GM12873 (cell line): ENCODE measurements at regions not wholly inside any gene's neighbourhood (a gene's known extent, or its start where the extent isn't known, plus 50 kb on each side); places are given as distances from the start of the nearest gene placed in this dataset.

Source experiments
- CTCF ChIP-seq: IDR thresholded peaks from 2 replicates; pipeline ENCODE4 v1.5.1; 2012; ENCODE audit warnings: low read depth, mild to moderate bottlenecking, moderate library complexity, low read length, control low read depth; ENCODE audit not compliant: insufficient read depth; ENCODE audit errors: missing control alignments

- no peak for TF ChIP-seq CTCF
Measured at GRCh38 chr10:2610946-2611345, 456.4 kb upstream of the PFKP start.

DNA sequence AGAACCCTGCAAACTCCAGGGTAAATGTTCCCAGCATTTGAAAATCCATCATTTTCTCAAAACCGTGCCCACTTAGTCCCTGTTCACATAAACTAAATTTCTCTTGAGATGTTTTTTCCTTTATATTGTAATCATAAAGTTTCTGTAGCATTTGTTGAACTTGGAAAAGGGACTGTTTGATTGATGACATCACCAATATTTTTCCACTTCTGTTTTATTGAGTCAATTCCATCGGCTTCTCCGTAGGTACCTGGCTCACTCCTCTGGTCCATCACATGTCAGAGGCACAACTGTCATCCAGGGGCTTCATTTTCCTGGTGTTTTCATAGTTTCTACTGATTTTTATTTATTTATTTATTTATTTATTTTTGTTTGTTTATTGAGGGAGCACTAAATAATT lies 462.5 kb upstream of the PFKP start:
- no peak for TF ChIP-seq CTCF

DNA sequence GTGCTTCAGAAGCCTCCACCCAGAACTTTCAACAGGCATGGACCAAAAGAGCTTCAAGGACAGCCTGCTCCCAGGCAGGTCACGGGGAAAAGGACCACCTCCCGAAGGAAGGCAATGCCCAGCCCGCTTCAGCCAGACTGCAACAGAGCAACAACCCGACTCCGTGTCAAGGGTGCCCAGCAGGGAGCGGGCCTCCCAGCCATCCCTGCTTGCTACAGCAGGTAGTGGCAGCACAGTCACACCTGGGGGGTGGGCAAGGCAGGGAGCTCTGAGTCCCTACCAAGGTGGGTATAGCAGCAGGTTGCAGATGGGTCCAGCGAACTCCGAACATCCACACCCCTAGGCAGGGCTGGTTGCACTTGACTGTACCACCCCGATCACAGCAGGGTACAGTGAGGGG lies 467.8 kb upstream of the PFKP start:
- TF ChIP-seq CTCF: no peak

- no peak for TF ChIP-seq CTCF
Measured at GRCh38 chr10:2592360-2593160, 474.8 kb upstream of the PFKP start.

GRCh38 chr10:2589196-2589595 lies 478.2 kb upstream of the PFKP start:
- TF ChIP-seq CTCF: no peak

- TF ChIP-seq CTCF: no peak
Measured at GRCh38 chr10:2584385-2584784, 483.0 kb upstream of the PFKP start.

DNA sequence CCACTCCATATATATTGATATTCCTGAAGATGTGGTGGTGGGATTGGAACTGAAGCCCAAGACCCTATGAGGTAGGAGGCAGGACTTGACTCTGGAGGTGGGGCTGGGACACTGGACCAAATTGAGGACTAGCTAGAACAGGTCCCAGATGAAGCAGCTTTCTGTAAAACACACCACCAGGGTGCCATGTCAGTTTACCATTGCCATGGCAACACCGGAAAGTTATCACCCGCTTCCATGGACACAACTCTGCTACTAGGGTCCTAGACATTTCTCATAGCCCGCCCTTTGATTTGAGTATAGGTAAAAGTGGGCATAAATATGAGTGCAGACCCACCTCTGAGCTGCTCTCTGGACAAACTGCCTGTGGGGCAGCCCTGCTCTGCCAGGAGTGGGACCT lies 490.5 kb upstream of the PFKP start:
- TF ChIP-seq CTCF: no peak
